Activated CD8-positive, alpha-beta T cell treated with anti-CD3 and anti-CD28 coated beads, Interleukin-2, amount 10 ng/mL, durations not matched to agents 7 days and 5 days (primary cell): ENCODE measurements at regions not wholly inside any gene's neighbourhood (a gene's known extent, or its start where the extent isn't known, plus 50 kb on each side); places are given as distances from the start of the nearest gene placed in this dataset.

Source experiments
- ATAC-seq: fragments of 150-1000 bp; cut with Tn5 transposase; one replicate; pipeline ENCODE4 v1.10.0; 2021; ENCODE audit warnings: moderate library complexity
- CTCF ChIA-PET: fragments of 350-600 bp; sonication (Branson Sonifier 250); formaldehyde crosslinking; loops from one replicate; lab custom pipeline; 2021; ENCODE audit warnings: antibody characterized with exemption; lab: Charles Lee
- POLR2A ChIA-PET: fragments of 350-600 bp; sonication (Branson Sonifier 250); formaldehyde crosslinking; loops from one replicate; lab custom pipeline; 2021; ENCODE audit warnings: antibody characterized with exemption; lab: Charles Lee
- DNase-seq: peaks from one replicate; pipeline ENCODE4 v3.0.0-alpha.2; 2020
- H3K27ac Mint-ChIP-seq: one replicate; pipeline ENCODE4 v1.8.0; 2021; ENCODE audit warnings: mild to moderate bottlenecking, mixed read lengths
- H3K27me3 Mint-ChIP-seq: one replicate; pipeline ENCODE4 v1.8.0; 2021; ENCODE audit warnings: low read depth, mixed read lengths
- H3K36me3 Mint-ChIP-seq: one replicate; pipeline ENCODE4 v1.8.0; 2021; ENCODE audit warnings: low read depth, mixed read lengths
- H3K4me1 Mint-ChIP-seq: one replicate; pipeline ENCODE4 v1.8.0; 2021; ENCODE audit warnings: low read depth, mixed read lengths
- H3K4me3 Mint-ChIP-seq: one replicate; pipeline ENCODE4 v1.8.0; 2021; ENCODE audit warnings: mild to moderate bottlenecking, mixed read lengths
- H3K9me3 Mint-ChIP-seq: one replicate; pipeline ENCODE4 v1.8.0; 2022; ENCODE audit warnings: mixed read lengths; ENCODE audit not compliant: insufficient read depth

DNA sequence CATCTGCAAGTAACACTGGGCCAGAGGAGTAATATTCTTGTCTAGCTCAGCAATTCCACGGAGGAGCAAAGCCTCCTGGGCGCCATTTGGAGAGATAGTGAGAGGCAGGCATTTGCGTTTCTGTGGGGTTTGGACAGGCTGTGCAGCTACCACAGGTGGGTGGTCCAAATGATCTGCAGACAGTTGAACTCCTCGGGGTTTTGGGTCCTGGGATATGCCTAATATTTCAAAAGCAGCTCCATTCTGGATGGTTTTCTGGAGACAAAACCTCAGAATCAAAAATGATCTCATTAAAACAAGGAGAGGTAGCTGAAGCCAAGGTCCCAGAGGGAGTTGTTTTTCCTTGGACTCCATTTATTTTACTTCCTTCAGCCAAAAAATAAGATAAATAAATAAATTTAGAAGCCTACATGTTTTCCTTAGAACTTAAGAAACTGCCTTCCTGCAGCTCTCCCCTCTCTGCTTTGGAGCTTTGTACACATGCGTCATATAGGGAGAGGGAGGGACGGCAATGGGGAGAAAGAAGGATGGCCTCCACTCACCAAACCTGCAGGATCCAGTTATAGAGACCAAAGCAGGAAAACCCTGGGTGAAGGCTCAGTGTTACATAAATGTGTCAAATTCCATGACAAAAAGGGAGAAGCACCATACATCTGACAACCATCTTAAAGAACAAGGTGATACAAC is 227.3 kb upstream of the DAAM1 start:
- Mint-ChIP-seq H3K4me1 (peaks cover 2% of the 10 kb centered on the region), H3K27ac (no peak overlapping the region), H3K36me3 (no peaks in the 10 kb centered on the region), H3K27me3 (peaks cover 3% of the 10 kb centered on the region), H3K4me3 (no peak overlapping the region), H3K9me3 (no peaks in the 10 kb centered on the region)
- ChIA-PET CTCF (no interaction called here), POLR2A (no interaction called here)
- DNase-seq, result no peak
- no peak for ATAC-seq

DNA sequence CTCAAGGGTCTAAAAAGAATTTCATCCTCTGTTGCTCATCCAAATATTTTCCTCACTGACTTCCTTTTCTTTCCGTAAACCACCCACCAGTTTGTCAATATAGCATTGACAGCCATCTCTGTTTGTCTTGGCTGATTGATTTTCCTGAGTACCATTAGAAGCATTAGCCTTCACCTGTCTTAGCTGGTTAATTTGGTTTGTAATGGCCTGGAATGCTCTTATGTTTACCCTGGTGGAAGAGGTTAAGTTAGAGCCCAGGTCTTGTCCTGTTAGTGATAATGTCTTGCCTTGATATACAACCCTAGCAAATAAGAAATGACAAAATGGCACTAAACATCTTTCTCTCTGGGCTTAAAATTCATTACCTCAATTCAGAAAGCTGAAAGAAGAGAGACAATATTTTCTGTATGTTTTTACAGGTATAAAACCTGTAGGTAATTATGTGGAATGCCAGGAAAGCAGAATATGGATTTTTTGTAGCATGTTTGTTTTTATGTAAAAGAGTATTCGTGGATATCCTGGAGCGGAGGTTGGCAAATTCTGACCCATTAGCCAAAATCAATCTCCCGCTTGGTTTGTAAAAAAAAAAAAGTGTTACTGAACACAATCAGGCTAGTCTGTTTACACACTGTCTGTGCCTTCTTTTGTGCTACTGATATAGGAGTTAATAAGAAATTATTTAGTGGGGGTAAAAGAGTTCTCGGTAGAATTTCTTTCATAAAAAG is 224.4 kb upstream of the DAAM1 start:
- no peak overlapping the region for H3K27ac Mint-ChIP-seq
- H3K4me3 Mint-ChIP-seq, result no peak overlapping the region
- no peaks in the 10 kb centered on the region for H3K36me3 Mint-ChIP-seq
- no peaks in the 10 kb centered on the region for H3K27me3 Mint-ChIP-seq
- ATAC-seq (no peak), DNase-seq (no peak)
- CTCF ChIA-PET, result interaction anchor here (0.9 kb wide), 1 partner anchor 10 kb away, joined by 3 read pairs; no protein-coding TSS in a partner anchor
- no peaks in the 10 kb centered on the region for H3K9me3 Mint-ChIP-seq
- H3K4me1 Mint-ChIP-seq, result no peaks in the 10 kb centered on the region
- POLR2A ChIA-PET, result no interaction called here

- DNase-seq (no peak), ATAC-seq (no peak)
- H3K4me3 Mint-ChIP-seq, result no peak overlapping the region
- H3K9me3 Mint-ChIP-seq, result no peaks in the 10 kb centered on the region
- no peak overlapping the region for H3K27ac Mint-ChIP-seq
- no peaks in the 10 kb centered on the region for H3K4me1 Mint-ChIP-seq
- no peaks in the 10 kb centered on the region for H3K36me3 Mint-ChIP-seq
- ChIA-PET CTCF (no interaction called here), POLR2A (no interaction called here)
- H3K27me3 Mint-ChIP-seq, result no peaks in the 10 kb centered on the region
These were observed 223.9 kb upstream of the DAAM1 start for GRCh38 chr14:58964598-58964928.

- no peaks in the 10 kb centered on the region for H3K27me3 Mint-ChIP-seq
- ChIA-PET POLR2A (no interaction called here), CTCF (no interaction called here)
- H3K4me3 Mint-ChIP-seq, result no peak overlapping the region
- no peak for ATAC-seq
- DNase-seq, result no peak
- H3K4me1 Mint-ChIP-seq, result no peaks in the 10 kb centered on the region
- no peak overlapping the region for H3K27ac Mint-ChIP-seq
- H3K36me3 Mint-ChIP-seq, result no peaks in the 10 kb centered on the region
- no peaks in the 10 kb centered on the region for H3K9me3 Mint-ChIP-seq
These were observed 222.9 kb upstream of the DAAM1 start for GRCh38 chr14:58965601-58966000.

GRCh38 chr14:58966997-58967396 is 221.5 kb upstream of the DAAM1 start:
- Mint-ChIP-seq H3K27ac (no peak overlapping the region), H3K4me3 (no peak overlapping the region), H3K27me3 (no peaks in the 10 kb centered on the region), H3K9me3 (no peaks in the 10 kb centered on the region), H3K4me1 (no peaks in the 10 kb centered on the region), H3K36me3 (no peaks in the 10 kb centered on the region)
- ChIA-PET POLR2A (no interaction called here), CTCF (no interaction called here)
- ATAC-seq (no peak), DNase-seq (no peak)

DNA sequence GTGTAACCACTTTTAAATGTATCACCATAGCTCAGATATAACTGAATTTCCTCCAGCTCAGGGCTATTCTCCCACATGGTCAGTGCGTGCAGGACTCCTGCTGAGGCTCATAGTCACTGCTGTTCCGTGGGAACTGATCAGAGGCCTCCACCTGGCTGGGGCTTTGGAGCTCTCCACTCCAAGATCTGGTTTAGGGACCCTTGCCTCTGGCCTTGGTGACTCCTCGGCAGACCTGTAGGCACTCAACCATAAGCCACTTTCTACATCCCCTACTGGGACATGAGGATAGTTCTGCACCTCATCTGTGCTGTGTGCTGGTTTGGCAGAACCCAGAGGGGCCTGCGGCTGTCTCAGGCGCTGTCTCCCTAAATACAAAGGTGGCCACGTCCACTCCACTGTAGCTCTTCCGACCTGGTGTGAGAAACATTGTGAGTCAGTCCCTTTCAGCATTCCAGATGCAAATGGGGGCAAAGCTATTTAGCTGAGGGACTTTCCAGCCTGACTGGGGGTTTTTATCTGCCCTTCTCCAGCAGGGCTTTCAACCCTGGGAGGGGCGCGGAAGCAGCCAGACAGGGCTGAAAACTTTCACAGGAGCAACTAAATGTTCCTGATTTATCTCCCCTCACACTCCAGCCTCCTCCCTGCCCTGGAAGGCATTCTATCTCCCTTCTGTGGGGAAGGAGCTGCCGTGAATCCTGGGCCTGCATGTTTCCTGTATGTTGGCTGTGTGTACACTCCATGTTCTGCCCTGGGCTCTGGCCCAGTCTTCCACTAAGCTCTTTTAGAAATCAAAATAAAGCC is 218.3 kb upstream of the DAAM1 start:
- no peak for DNase-seq
- ATAC-seq, result no peak

GRCh38 chr14:58972233-58973017 is 216.0 kb upstream of the DAAM1 start:
- peaks cover 3% of the 10 kb centered on the region for H3K27me3 Mint-ChIP-seq
- CTCF ChIA-PET, result no interaction called here

More for the DNA sequence above, 218.3 kb upstream of the DAAM1 start:
- Mint-ChIP-seq H3K9me3 (no peaks in the 10 kb centered on the region), H3K36me3 (no peaks in the 10 kb centered on the region), H3K27ac (no peak overlapping the region), H3K4me3 (no peak overlapping the region), H3K27me3 (no peaks in the 10 kb centered on the region), H3K4me1 (no peaks in the 10 kb centered on the region)
- ChIA-PET CTCF (no interaction called here), POLR2A (no interaction called here)

DNA sequence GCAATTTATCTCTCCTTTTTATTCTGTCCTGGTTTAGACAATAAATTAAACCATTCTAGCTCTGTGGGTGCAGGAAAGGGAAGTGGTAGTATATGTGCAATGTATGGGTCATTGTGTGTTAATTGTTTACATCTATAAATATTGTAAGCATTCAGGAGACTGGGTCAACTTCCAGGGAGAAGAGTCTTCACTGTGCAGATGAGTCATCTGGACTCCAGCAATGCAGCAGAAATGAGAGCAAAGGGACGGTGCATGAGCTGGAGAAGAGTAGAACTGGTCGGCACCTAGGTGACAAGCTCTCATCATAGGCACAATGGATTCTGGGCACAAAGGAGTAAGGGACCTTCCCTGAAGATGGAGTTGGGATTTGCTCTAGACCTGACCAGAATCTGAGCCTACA is 211.1 kb upstream of the DAAM1 start:
- Mint-ChIP-seq H3K4me1 (no peaks in the 10 kb centered on the region), H3K27me3 (peaks cover 3% of the 10 kb centered on the region), H3K36me3 (no peaks in the 10 kb centered on the region), H3K9me3 (no peaks in the 10 kb centered on the region), H3K27ac (no peak overlapping the region), H3K4me3 (no peak overlapping the region)
- ChIA-PET CTCF (no interaction called here), POLR2A (no interaction called here)
- DNase-seq (no peak), ATAC-seq (no peak)

More at GRCh38 chr14:58972233-58973017, 216.0 kb upstream of the DAAM1 start:
- H3K9me3 Mint-ChIP-seq, result no peaks in the 10 kb centered on the region
- H3K4me3 Mint-ChIP-seq, result no peak overlapping the region
- POLR2A ChIA-PET, result no interaction called here
- H3K4me1 Mint-ChIP-seq, result no peaks in the 10 kb centered on the region
- H3K27ac Mint-ChIP-seq, result no peak overlapping the region
- ATAC-seq, result no peak
- no peaks in the 10 kb centered on the region for H3K36me3 Mint-ChIP-seq
- no peak for DNase-seq

GRCh38 chr14:58978343-58978742 is 210.1 kb upstream of the DAAM1 start:
- DNase-seq (no peak), ATAC-seq (no peak)
- ChIA-PET CTCF (no interaction called here), POLR2A (no interaction called here)
- Mint-ChIP-seq H3K4me3 (no peak overlapping the region), H3K27ac (no peak overlapping the region), H3K4me1 (no peaks in the 10 kb centered on the region), H3K9me3 (no peaks in the 10 kb centered on the region), H3K27me3 (peaks cover 3% of the 10 kb centered on the region), H3K36me3 (no peaks in the 10 kb centered on the region)

GRCh38 chr14:58979325-58979724 is 209.1 kb upstream of the DAAM1 start:
- peaks cover 3% of the 10 kb centered on the region for H3K27me3 Mint-ChIP-seq
- CTCF ChIA-PET, result no interaction called here
- no peaks in the 10 kb centered on the region for H3K36me3 Mint-ChIP-seq
- H3K9me3 Mint-ChIP-seq, result no peaks in the 10 kb centered on the region
- H3K4me3 Mint-ChIP-seq, result no peak overlapping the region
- POLR2A ChIA-PET, result no interaction called here
- no peak overlapping the region for H3K27ac Mint-ChIP-seq
- DNase-seq (no peak), ATAC-seq (no peak)
- no peaks in the 10 kb centered on the region for H3K4me1 Mint-ChIP-seq

- H3K4me1 Mint-ChIP-seq, result no peaks in the 10 kb centered on the region
- no peak overlapping the region for H3K4me3 Mint-ChIP-seq
- ChIA-PET CTCF (no interaction called here), POLR2A (no interaction called here)
- H3K27me3 Mint-ChIP-seq, result no peaks in the 10 kb centered on the region
- DNase-seq (no peak), ATAC-seq (no peak)
- no peaks in the 10 kb centered on the region for H3K9me3 Mint-ChIP-seq
- no peaks in the 10 kb centered on the region for H3K36me3 Mint-ChIP-seq
- H3K27ac Mint-ChIP-seq, result no peak overlapping the region
These were observed 206.6 kb upstream of the DAAM1 start for GRCh38 chr14:58981840-58982239.
